Smooth muscle cell (in vitro differentiated cells): ENCODE measurements at regions not wholly inside any gene's neighbourhood (a gene's known extent, or its start where the extent isn't known, plus 50 kb on each side); places are given as distances from the start of the nearest gene placed in this dataset.

Experiments used
- DNase-seq: peaks from one replicate; lab custom pipeline; 2025; ENCODE audit not compliant: unreplicated experiment; lab: John Stamatoyannopoulos, UW
- H2AFZ ChIP-seq: fragments of 200-600 bp; sonication (generic); 2 replicates; pipeline ENCODE4 v1.6.0; 2016; ENCODE audit warnings: antibody characterized with exemption, low read depth, mild to moderate bottlenecking
- H3F3A ChIP-seq: fragments of 200-600 bp; sonication (generic); 2 replicates; pipeline ENCODE4 v1.6.0; 2017; ENCODE audit warnings: antibody characterized with exemption, low read depth
- H3K27ac ChIP-seq: fragments of 200-600 bp; sonication (generic); 2 replicates; pipeline ENCODE4 v1.5.1; 2016; ENCODE audit warnings: low read depth, mild to moderate bottlenecking
- H3K27me3 ChIP-seq: fragments of 200-600 bp; sonication (generic); 2 replicates; pipeline ENCODE4 v1.6.1; 2016; ENCODE audit warnings: low read depth, mild to moderate bottlenecking
- H3K36me3 ChIP-seq: fragments of 200-600 bp; sonication (generic); 2 replicates; pipeline ENCODE4 v1.5.1; 2016; ENCODE audit warnings: low read depth
- H3K4me1 ChIP-seq: fragments of 200-600 bp; sonication (generic); 2 replicates; pipeline ENCODE4 v1.5.1; 2016; ENCODE audit warnings: low read depth
- H3K4me2 ChIP-seq: fragments of 200-600 bp; sonication (generic); 2 replicates; pipeline ENCODE4 v1.6.0; 2016; ENCODE audit warnings: mild to moderate bottlenecking
- H3K4me3 ChIP-seq: fragments of 200-600 bp; sonication (generic); 2 replicates; pipeline ENCODE4 v1.5.1; 2016; ENCODE audit warnings: mild to moderate bottlenecking
- H3K79me2 ChIP-seq: fragments of 200-600 bp; sonication (generic); 2 replicates; pipeline ENCODE4 v1.6.0; 2016; ENCODE audit warnings: low read depth, mild to moderate bottlenecking
- H3K9ac ChIP-seq: fragments of 200-600 bp; sonication (generic); 2 replicates; pipeline ENCODE4 v1.6.0; 2016; ENCODE audit warnings: low read depth
- H3K9me3 ChIP-seq: fragments of 200-600 bp; sonication (generic); replicated peaks from 2 replicates; pipeline ENCODE4 v1.5.1; 2016; ENCODE audit warnings: low read depth
- H4K20me1 ChIP-seq: fragments of 200-600 bp; sonication (generic); 2 replicates; pipeline ENCODE4 v1.6.0; 2016; ENCODE audit warnings: low read depth
- WGBS: methylation state at CpG from one replicate; pipeline ENCODE4 v1.1.7; 2016; ENCODE audit warnings: low lambda C conversion rate; 5-methylcytosine and 5-hydroxymethylcytosine counted together
- TF ChIP-seq, protein P1 (sequence below): fragments of 200-600 bp; sonication (generic); IDR thresholded peaks from 2 replicates; pipeline ENCODE4 v1.5.1; 2017; ENCODE audit warnings: borderline replicate concordance, mild to moderate bottlenecking, antibody characterized with exemption; ENCODE audit not compliant: insufficient read depth, poor library complexity, severe bottlenecking

DNA sequence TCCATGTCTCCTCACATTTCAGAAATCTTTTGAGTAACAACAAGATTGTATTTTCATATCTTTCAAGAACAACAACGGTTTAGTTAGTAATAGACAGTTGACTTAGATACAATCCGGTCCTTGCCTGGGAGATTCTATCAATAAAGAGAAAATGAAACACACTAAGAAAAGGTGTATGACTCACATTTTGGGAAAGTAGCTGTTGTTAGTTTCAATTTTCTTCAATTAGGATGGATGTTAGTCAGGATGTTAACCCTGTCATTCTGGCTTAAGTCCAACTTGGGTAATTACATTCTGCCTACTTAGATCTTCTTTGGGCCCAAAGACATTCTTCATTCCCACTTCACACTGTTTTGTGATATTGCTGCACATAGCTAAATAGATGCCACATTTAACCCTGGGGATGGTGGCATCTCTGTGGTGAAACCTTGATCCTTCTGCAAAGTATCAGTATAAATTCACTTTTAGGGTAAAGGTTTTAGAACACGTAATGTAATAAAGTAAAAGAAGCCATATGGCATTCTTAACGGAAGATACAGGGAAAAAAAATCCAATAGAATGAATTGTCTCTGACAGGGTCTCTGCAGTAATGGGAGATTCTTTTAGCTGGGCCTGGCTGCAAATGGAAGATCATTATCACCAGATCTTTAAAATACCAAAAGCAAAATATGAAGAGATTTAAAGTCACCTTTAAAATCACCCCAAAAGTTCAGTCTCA lies 365.5 kb downstream of the FIGN start:
- no peak for DNase-seq
- no peak overlapping the region for H3K4me2 ChIP-seq
- H3K4me1 ChIP-seq: no peaks in the 10 kb centered on the region
- H3K9me3 ChIP-seq: no peaks in the 10 kb centered on the region
- TF ChIP-seq, protein P1, sequence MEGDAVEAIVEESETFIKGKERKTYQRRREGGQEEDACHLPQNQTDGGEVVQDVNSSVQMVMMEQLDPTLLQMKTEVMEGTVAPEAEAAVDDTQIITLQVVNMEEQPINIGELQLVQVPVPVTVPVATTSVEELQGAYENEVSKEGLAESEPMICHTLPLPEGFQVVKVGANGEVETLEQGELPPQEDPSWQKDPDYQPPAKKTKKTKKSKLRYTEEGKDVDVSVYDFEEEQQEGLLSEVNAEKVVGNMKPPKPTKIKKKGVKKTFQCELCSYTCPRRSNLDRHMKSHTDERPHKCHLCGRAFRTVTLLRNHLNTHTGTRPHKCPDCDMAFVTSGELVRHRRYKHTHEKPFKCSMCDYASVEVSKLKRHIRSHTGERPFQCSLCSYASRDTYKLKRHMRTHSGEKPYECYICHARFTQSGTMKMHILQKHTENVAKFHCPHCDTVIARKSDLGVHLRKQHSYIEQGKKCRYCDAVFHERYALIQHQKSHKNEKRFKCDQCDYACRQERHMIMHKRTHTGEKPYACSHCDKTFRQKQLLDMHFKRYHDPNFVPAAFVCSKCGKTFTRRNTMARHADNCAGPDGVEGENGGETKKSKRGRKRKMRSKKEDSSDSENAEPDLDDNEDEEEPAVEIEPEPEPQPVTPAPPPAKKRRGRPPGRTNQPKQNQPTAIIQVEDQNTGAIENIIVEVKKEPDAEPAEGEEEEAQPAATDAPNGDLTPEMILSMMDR: no peak
- H3K9ac ChIP-seq: no peak overlapping the region
- H3K27ac ChIP-seq: no peak overlapping the region
- WGBS: 86% methylated on average over 4 of the region's 4 CpGs
- no peaks in the 10 kb centered on the region for H3K27me3 ChIP-seq
- H3F3A ChIP-seq: no peaks in the 10 kb centered on the region
- H2AFZ ChIP-seq: no peak overlapping the region
- H3K79me2 ChIP-seq: no peaks in the 10 kb centered on the region
- no peaks in the 10 kb centered on the region for H3K36me3 ChIP-seq
- no peaks in the 10 kb centered on the region for H4K20me1 ChIP-seq
- H3K4me3 ChIP-seq: no peak overlapping the region

DNA sequence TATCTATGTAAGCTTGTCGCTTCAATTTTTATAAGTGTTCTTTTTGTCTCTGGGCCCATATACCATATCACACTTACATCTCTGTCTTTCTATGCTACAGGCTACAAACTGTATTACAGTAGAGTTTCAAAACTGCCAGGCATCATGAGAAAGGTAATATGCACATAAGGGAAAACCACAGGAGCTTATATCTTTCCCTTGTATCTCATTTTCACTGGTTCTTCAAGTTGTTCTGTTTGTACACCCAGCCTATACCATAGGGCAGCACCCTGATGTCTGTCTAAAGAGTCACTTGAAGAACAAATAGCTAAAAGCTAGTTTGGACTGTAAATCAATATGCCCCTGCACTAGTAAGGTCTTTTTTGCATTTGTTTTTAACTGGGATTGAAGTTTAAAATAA lies 366.7 kb downstream of the FIGN start:
- no peaks in the 10 kb centered on the region for H3K36me3 ChIP-seq
- H3K27me3 ChIP-seq: no peaks in the 10 kb centered on the region
- no peak overlapping the region for H2AFZ ChIP-seq
- H3K4me2 ChIP-seq: no peak overlapping the region
- no peaks in the 10 kb centered on the region for H3K79me2 ChIP-seq
- H3K27ac ChIP-seq: no peak overlapping the region
- 47% methylated on average over 1 of the region's 1 CpG for WGBS
- H3K4me1 ChIP-seq: no peaks in the 10 kb centered on the region
- H3F3A ChIP-seq: no peaks in the 10 kb centered on the region
- TF ChIP-seq, protein P1: no peak
- H3K9ac ChIP-seq: no peak overlapping the region
- no peaks in the 10 kb centered on the region for H4K20me1 ChIP-seq
- H3K4me3 ChIP-seq: no peak overlapping the region
- H3K9me3 ChIP-seq: no peaks in the 10 kb centered on the region
- no peak for DNase-seq

DNA sequence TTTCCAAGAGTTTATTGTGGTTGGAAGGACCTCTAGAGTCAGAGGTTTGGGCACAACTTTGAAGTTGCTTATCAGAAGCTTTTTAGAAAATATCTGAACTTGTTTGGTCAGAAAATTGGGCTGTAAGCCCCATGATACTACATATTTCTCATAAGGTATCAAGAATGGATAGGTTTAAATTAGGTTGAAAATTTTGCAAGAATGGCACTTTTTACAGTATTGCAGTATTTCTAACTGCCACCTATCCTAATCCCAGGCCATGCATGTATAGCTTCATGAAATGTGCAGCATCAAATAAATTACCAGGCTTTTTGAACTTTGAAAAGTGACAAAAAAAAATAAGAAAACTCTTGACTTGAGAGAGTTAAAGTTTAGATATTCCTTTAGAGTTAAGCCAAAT lies 367.2 kb downstream of the FIGN start:
- Histone ChIP-seq H3K4me3 (no peak overlapping the region), H3K27ac (no peak overlapping the region), H3K79me2 (no peaks in the 10 kb centered on the region), H3K9me3 (no peaks in the 10 kb centered on the region), H3K9ac (no peak overlapping the region), H4K20me1 (no peaks in the 10 kb centered on the region), H2AFZ (no peak overlapping the region), H3K36me3 (no peaks in the 10 kb centered on the region), H3K27me3 (no peaks in the 10 kb centered on the region), H3K4me1 (no peaks in the 10 kb centered on the region), H3K4me2 (no peak overlapping the region), H3F3A (no peaks in the 10 kb centered on the region)
- DNase-seq: no peak
- TF ChIP-seq, protein P1: no peak
